Progenitor cell of endocrine pancreas (in vitro differentiated cells): ENCODE measurements at regions not wholly inside any gene's neighbourhood (a gene's known extent, or its start where the extent isn't known, plus 50 kb on each side); places are given as distances from the start of the nearest gene placed in this dataset.

ENCODE experiments used
- DNase-seq: peaks from one replicate; pipeline ENCODE4 v3.0.0; 2021; ENCODE audit warnings: low spot score; ENCODE audit not compliant: unreplicated experiment
- H3K27ac Mint-ChIP-seq: 2 replicates; pipeline ENCODE4 v1.8.0; 2021; ENCODE audit warnings: mild to moderate bottlenecking, moderate library complexity, mixed read lengths
- H3K27me3 Mint-ChIP-seq: 2 replicates; pipeline ENCODE4 v1.8.0; 2021; ENCODE audit warnings: mixed read lengths
- H3K36me3 Mint-ChIP-seq: 2 replicates; pipeline ENCODE4 v1.8.0; 2022; ENCODE audit warnings: mixed read lengths; ENCODE audit not compliant: insufficient read depth
- H3K4me1 Mint-ChIP-seq: 2 replicates; pipeline ENCODE4 v1.8.0; 2021; ENCODE audit warnings: low read depth, mixed read lengths
- H3K4me3 Mint-ChIP-seq: 2 replicates; pipeline ENCODE4 v1.8.0; 2021; ENCODE audit warnings: low read depth, mild to moderate bottlenecking, moderate library complexity, mixed read lengths
- H3K9me3 Mint-ChIP-seq: 2 replicates; pipeline ENCODE4 v1.8.0; 2021; ENCODE audit warnings: low read depth, mixed read lengths
- TF ChIP-seq, protein P1 (sequence below): fragments of 200-600 bp; sonication (generic); IDR thresholded peaks from one replicate; pipeline ENCODE4 v1.5.0; 2021; ENCODE audit warnings: antibody characterized with exemption, mild to moderate bottlenecking; ENCODE audit not compliant: unreplicated experiment

DNA sequence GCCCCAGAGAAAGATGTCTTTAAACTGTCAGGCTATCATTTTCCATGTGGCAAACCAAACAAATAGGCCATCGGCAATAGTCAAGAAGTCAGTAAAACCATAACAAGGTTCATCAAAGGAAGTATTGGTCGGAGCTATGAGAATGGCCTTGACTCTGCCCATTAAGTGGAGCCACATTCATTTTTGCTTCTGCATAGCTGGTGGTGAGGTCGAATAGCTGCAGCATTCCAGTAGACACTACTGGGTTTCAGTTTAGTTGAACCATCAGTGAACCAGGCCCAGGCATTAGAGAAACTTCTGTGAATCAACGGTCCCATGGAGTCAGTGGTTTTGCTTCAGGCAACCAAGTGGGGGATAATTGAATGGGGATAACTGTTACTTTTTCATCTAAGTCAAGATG, 92.0 kb upstream of the MED14 start:
- Mint-ChIP-seq H3K4me1 (no peaks in the 10 kb centered on the region), H3K27me3 (no peaks in the 10 kb centered on the region), H3K36me3 (peaks cover 3% of the 10 kb centered on the region), H3K9me3 (peaks cover 31% of the 10 kb centered on the region), H3K4me3 (no peak overlapping the region), H3K27ac (no peak overlapping the region)
- TF ChIP-seq, protein P1, sequence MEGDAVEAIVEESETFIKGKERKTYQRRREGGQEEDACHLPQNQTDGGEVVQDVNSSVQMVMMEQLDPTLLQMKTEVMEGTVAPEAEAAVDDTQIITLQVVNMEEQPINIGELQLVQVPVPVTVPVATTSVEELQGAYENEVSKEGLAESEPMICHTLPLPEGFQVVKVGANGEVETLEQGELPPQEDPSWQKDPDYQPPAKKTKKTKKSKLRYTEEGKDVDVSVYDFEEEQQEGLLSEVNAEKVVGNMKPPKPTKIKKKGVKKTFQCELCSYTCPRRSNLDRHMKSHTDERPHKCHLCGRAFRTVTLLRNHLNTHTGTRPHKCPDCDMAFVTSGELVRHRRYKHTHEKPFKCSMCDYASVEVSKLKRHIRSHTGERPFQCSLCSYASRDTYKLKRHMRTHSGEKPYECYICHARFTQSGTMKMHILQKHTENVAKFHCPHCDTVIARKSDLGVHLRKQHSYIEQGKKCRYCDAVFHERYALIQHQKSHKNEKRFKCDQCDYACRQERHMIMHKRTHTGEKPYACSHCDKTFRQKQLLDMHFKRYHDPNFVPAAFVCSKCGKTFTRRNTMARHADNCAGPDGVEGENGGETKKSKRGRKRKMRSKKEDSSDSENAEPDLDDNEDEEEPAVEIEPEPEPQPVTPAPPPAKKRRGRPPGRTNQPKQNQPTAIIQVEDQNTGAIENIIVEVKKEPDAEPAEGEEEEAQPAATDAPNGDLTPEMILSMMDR = no peak
- DNase-seq = no peak

DNA sequence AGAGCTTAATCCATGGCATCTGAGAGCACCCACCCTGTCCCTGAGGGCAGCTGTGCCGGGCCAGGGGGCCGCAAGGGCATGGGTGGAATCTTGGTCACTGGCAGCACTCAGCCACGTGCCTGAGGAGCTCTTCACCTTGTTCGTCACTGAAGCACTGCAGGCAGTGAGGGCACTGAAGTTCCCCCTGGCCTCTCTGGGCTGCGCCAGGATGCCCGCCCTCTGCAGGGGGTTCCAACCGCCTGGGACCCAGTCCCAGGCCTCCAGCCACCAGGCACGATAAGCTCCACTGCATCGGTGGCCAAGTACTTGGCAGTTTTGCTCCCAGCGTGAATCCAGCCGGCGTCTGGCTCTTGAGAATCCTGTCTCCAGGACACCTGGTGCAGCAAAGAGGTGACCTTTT, 96.4 kb upstream of the MED14 start:
- TF ChIP-seq, protein P1 = no peak
- H3K4me1 Mint-ChIP-seq = no peaks in the 10 kb centered on the region
- peaks cover 16% of the 10 kb centered on the region for H3K9me3 Mint-ChIP-seq
- no peak for DNase-seq
- no peak overlapping the region for H3K4me3 Mint-ChIP-seq
- H3K27me3 Mint-ChIP-seq = no peaks in the 10 kb centered on the region
- no peak overlapping the region for H3K27ac Mint-ChIP-seq
- no peaks in the 10 kb centered on the region for H3K36me3 Mint-ChIP-seq

DNA sequence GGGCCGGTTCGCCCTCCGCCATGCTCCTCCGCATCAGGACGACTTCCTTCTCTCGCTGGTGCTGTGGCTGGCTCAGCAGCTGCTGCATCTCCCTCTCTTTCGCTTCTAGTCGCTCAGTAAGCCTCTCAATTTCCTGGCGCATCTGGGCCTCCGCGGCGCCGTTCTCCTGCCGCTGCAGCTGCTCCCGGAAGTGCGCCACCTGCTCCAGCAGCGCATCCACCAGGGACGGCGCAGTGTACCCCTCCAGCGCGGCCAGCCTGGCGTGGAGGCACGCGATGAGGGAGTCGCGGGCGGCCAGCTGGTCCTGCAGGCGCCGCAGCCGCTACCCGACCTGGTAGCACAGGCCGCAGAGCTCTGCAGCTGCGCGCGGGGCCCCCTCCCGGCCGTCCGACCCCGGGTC, 97.4 kb upstream of the MED14 start:
- TF ChIP-seq, protein P1 = no peak
- Mint-ChIP-seq H3K27me3 (no peaks in the 10 kb centered on the region), H3K4me3 (no peak overlapping the region), H3K36me3 (no peaks in the 10 kb centered on the region), H3K27ac (no peak overlapping the region), H3K9me3 (peaks cover 11% of the 10 kb centered on the region), H3K4me1 (no peaks in the 10 kb centered on the region)
- no peak for DNase-seq

DNA sequence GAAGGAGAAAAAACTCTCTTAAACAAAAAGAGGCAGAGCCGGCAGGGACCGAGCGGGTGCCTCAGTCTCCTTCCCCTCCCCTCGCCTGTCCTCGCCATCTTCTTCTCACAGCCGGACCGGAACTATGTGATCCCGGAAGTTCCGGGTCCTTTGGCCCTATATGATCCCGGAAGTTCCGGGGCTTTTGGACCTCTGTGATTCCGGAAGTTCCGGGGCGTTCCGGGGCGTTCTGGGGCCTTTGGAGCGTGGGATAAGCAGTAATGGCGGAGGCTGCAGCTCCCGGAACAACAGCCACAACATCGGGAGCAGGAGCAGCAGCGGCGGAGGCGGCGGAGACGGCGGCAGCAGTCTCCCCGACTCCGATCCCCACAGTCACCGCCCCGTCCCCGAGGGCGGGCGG, 98.9 kb upstream of the MED14 start:
- Mint-ChIP-seq H3K9me3 (peaks cover 13% of the 10 kb centered on the region), H3K4me3 (no peak overlapping the region), H3K4me1 (no peaks in the 10 kb centered on the region), H3K36me3 (no peaks in the 10 kb centered on the region), H3K27me3 (no peaks in the 10 kb centered on the region), H3K27ac (no peak overlapping the region)
- TF ChIP-seq, protein P1 = no peak
- DNase-seq = no peak

DNA sequence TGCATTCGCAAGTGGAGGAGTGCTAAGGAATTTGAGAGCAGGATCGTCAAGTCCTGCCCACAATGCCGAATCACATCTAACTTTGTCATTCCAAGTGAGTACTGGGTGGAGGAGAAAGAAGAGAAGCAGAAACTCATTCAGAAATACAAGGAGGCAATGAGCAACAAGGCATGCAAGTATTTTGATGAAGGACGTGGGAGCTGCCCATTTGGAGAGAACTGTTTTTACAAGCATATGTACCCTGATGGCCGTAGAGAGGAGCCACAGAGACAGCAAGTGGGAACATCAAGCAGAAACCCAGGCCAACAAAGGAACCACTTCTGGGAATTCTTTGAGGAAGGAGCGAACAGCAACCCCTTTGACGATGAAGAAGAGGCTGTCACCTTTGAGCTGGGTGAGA, 100.2 kb upstream of the MED14 start:
- Mint-ChIP-seq H3K4me3 (no peak overlapping the region), H3K9me3 (peaks cover 20% of the 10 kb centered on the region), H3K27me3 (no peaks in the 10 kb centered on the region), H3K4me1 (no peaks in the 10 kb centered on the region), H3K36me3 (no peaks in the 10 kb centered on the region), H3K27ac (no peak overlapping the region)
- TF ChIP-seq, protein P1 = no peak
- DNase-seq = no peak

DNA sequence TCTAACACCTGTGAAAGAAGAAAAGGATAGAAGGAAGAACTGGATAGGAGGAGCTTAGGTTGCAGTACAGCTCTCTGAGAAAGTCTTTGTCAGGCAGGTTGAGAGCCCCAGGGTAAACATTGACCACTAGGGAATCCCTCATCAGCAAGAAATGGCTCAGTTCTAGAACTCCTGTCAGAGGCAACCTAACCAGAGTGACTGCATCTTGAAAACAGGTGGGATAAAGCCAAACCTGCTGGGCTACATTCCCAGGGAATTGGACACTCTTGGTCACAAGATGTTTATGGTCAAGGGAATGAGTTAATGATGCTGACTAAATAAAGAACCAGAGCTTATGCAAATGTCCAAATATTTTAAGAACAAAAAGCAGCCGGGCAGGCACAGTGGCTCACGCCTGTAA, 108.3 kb upstream of the MED14 start:
- no peak overlapping the region for H3K27ac Mint-ChIP-seq
- TF ChIP-seq, protein P1 = no peak
- H3K36me3 Mint-ChIP-seq = no peaks in the 10 kb centered on the region
- peaks cover 5% of the 10 kb centered on the region for H3K4me1 Mint-ChIP-seq
- H3K27me3 Mint-ChIP-seq = no peaks in the 10 kb centered on the region
- peaks cover 35% of the 10 kb centered on the region for H3K9me3 Mint-ChIP-seq
- H3K4me3 Mint-ChIP-seq = no peak overlapping the region
- no peak for DNase-seq
